HEK293T (cell line): ENCODE measurements at regions not wholly inside any gene's neighbourhood (a gene's known extent, or its start where the extent isn't known, plus 50 kb on each side); places are given as distances from the start of the nearest gene placed in this dataset.
A peak's percentile ranks its signal among the peaks of the same experiment; 100 is the strongest.

Experiments used
- CTCF ChIA-PET: fragments of 350-600 bp; formaldehyde crosslinking; extraction: SDS; loops from one replicate; lab custom pipeline; 2021; ENCODE audit warnings: antibody characterized with exemption, inconsistent platforms; lab: Yijun Ruan, JAX
- POLR2A ChIA-PET: fragments of 350-600 bp; formaldehyde crosslinking; extraction: SDS; loops from one replicate; lab custom pipeline; 2020; ENCODE audit warnings: antibody characterized with exemption, inconsistent platforms; lab: Yijun Ruan, JAX
- DNase-seq: peaks from one replicate; pipeline ENCODE4 v3.0.0; 2012; ENCODE audit warnings: mixed read lengths; ENCODE audit errors: extremely low spot score
- ARNT ChIP-seq: fragments of 450-650 bp; IDR thresholded peaks from 2 replicates; pipeline ENCODE4 v1.6.1; 2017; ENCODE audit warnings: mild to moderate bottlenecking
- BHLHE40 ChIP-seq: fragments of 450-650 bp; IDR thresholded peaks from 2 replicates; pipeline ENCODE4 v1.6.1; 2016; ENCODE audit warnings: mild to moderate bottlenecking, moderate library complexity, borderline replicate concordance
- CTBP1 ChIP-seq: fragments of 450-650 bp; IDR thresholded peaks from 2 replicates; pipeline ENCODE4 v1.6.1; 2016; ENCODE audit warnings: borderline replicate concordance
- ELF4 ChIP-seq: fragments of 450-650 bp; IDR thresholded peaks from 2 replicates; pipeline ENCODE4 v1.6.1; 2017; ENCODE audit warnings: antibody characterized with exemption
- FOXA1 ChIP-seq: fragments of 450-650 bp; IDR thresholded peaks from 2 replicates; pipeline ENCODE4 v1.6.1; 2016; ENCODE audit warnings: mild to moderate bottlenecking
- FOXK2 ChIP-seq: fragments of 450-650 bp; IDR thresholded peaks from 2 replicates; pipeline ENCODE4 v1.6.1; 2016; ENCODE audit warnings: mild to moderate bottlenecking
- FOXM1 ChIP-seq: fragments of 450-650 bp; IDR thresholded peaks from 2 replicates; pipeline ENCODE4 v1.6.1; 2017; ENCODE audit warnings: mild to moderate bottlenecking, borderline replicate concordance
- HDGF ChIP-seq: fragments of 450-650 bp; IDR thresholded peaks from 2 replicates; pipeline ENCODE4 v1.6.1; 2017; ENCODE audit warnings: antibody characterized with exemption, borderline replicate concordance
- L3MBTL2 ChIP-seq: fragments of 450-650 bp; conservative IDR thresholded peaks from 2 replicates; pipeline ENCODE4 v1.6.1; 2016; ENCODE audit warnings: mild to moderate bottlenecking
- LEF1 ChIP-seq: fragments of 450-650 bp; IDR thresholded peaks from 2 replicates; pipeline ENCODE4 v1.6.1; 2017; ENCODE audit warnings: mild to moderate bottlenecking, borderline replicate concordance
- NFRKB ChIP-seq: fragments of 450-650 bp; IDR thresholded peaks from 2 replicates; pipeline ENCODE4 v1.6.1; 2016; ENCODE audit warnings: mild to moderate bottlenecking, moderate library complexity
- PKNOX1 ChIP-seq: fragments of 450-650 bp; IDR thresholded peaks from 2 replicates; pipeline ENCODE4 v1.6.1; 2016
- SP1 ChIP-seq: fragments of 450-650 bp; IDR thresholded peaks from 2 replicates; pipeline ENCODE4 v1.6.1; 2017
- SUZ12 ChIP-seq: fragments of 450-650 bp; IDR thresholded peaks from 2 replicates; pipeline ENCODE4 v1.6.1; 2016; ENCODE audit warnings: mild to moderate bottlenecking
- TARDBP ChIP-seq: fragments of 450-650 bp; IDR thresholded peaks from 2 replicates; pipeline ENCODE4 v1.6.1; 2016
- ZNF384 ChIP-seq: fragments of 450-650 bp; IDR thresholded peaks from 2 replicates; pipeline ENCODE4 v1.6.1; 2016

- no peak for DNase-seq
- ChIA-PET POLR2A (no interaction called here), CTCF (no interaction called here)
- TF ChIP-seq ZNF384 (no peak), PKNOX1 (no peak), CTBP1 (no peak), LEF1 (no peak), FOXA1 (no peak), ELF4 (no peak)
These were observed 134.5 kb upstream of the LYPLAL1 start for GRCh38 chr1:219039017-219039681.

- ChIA-PET POLR2A (no interaction called here), CTCF (no interaction called here)
- no peak for DNase-seq
- TF ChIP-seq TARDBP (no peak), FOXM1 (no peak), SP1 (no peak), CTBP1 (no peak), L3MBTL2 (no peak), ZNF384 (no peak), SUZ12 (no peak), FOXK2 (no peak), PKNOX1 (no peak), HDGF (no peak), ARNT (no peak)
These were observed 134.0 kb upstream of the LYPLAL1 start for GRCh38 chr1:219039682-219040154.

GRCh38 chr1:219040291-219040690 lies 133.4 kb upstream of the LYPLAL1 start:
- ChIA-PET CTCF (no interaction called here), POLR2A (no interaction called here)
- no peak for TF ChIP-seq L3MBTL2
- no peak for TF ChIP-seq HDGF
- no peak for TF ChIP-seq FOXM1
- no peak for TF ChIP-seq ARNT
- no peak for TF ChIP-seq NFRKB
- no peak for TF ChIP-seq TARDBP
- TF ChIP-seq LEF1 = no peak
- no peak for TF ChIP-seq ZNF384
- TF ChIP-seq FOXK2 = no peak
- no peak for TF ChIP-seq PKNOX1
- TF ChIP-seq BHLHE40 = no peak
- TF ChIP-seq SP1 = no peak
- TF ChIP-seq SUZ12 = no peak
- no peak for TF ChIP-seq FOXA1
- no peak for TF ChIP-seq ELF4
- TF ChIP-seq CTBP1 = no peak
- DNase-seq = no peak

DNA sequence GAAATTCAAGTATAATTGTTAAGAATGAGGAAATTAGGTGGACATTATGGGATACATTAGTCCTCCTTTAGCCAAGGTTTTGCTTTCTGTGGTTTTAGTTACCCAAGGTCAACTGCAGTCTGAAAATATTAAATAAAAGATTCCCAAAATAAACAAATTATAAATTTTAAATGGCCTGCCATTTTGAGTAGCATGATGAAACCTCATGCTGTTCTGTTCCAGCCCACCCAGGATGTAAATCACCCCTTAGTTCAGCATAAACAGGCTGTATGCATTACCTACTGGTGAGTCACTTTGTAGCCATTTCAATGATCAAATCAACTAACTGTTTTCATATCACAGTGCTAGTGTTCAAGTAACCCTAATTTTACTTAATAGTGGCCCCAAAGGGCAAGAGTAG lies 132.5 kb upstream of the LYPLAL1 start:
- CTCF ChIA-PET = no interaction called here
- DNase-seq = no peak
- POLR2A ChIA-PET = no interaction called here
- no peak for TF ChIP-seq FOXM1
- TF ChIP-seq PKNOX1 = peak; percentile 71

DNA sequence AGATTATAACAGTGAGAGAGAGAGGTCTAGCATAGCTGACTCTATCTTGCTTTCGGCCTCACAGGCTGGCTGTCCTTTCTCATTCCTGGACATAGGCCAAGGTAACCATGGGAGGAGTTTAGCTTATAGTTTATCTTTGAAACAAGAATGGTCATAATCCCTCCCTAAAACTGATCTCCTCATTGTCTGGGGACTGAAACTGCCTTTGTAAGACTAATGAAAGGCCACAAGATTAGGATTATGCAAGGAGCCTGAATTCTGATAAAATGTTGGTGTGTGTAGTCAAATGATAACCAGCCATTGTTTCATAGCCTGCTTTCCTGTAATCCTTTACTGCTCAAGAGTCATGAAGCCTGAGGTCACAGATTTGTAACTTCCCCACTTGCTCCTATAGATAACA lies 131.9 kb upstream of the LYPLAL1 start:
- TF ChIP-seq SUZ12 (no peak), TARDBP (no peak), ZNF384 (no peak)
- ChIA-PET CTCF (no interaction called here), POLR2A (no interaction called here)
- DNase-seq = no peak

DNA sequence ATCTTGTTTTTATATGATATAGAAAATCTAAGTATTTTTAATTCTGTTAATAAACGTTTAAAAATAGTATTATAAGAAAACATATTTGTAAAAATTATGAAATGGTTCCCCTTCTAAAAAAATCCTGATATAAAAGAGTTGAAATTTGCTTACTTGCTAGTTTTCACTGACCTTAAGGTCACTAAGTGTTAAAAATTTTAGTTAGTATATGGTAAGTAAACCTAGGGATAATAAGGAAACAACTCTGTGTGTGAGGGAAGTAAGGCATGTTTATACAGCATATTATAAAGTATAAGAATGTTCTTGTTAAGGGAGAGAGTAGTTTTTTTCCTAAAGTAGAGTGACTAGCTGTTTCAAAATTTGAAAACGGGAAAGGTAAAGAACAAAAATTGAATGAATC lies 130.9 kb upstream of the LYPLAL1 start:
- DNase-seq = no peak
- TF ChIP-seq FOXK2 (no peak), SP1 (no peak), NFRKB (no peak), PKNOX1 (no peak), TARDBP (no peak), L3MBTL2 (no peak), ZNF384 (no peak), CTBP1 (no peak), ARNT (no peak), BHLHE40 (no peak), LEF1 (no peak), FOXM1 (no peak), ELF4 (no peak), SUZ12 (no peak)
- ChIA-PET CTCF (no interaction called here), POLR2A (no interaction called here)
